ENCODE measurements at regions not wholly inside any gene's neighbourhood (a gene's known extent, or its start where the extent isn't known, plus 50 kb on each side); places are given as distances from the start of the nearest gene placed in this dataset.

- no peak overlapping the region for H3K4me3 ChIP-seq
- H4K20me1 ChIP-seq = no peaks in the 10 kb centered on the region
- no peaks in the 10 kb centered on the region for H3K36me3 ChIP-seq
- H3K9ac ChIP-seq = no peak overlapping the region
- H3K27ac ChIP-seq = no peak overlapping the region
- H3K4me1 ChIP-seq = no peaks in the 10 kb centered on the region
- H3K4me2 ChIP-seq = no peak overlapping the region
- peaks cover 29% of the 10 kb centered on the region for H3K9me3 ChIP-seq
- TF ChIP-seq Cebpa-rat (IDR thresholded peaks at IDR 0.05) = no peak
- no peaks in the 10 kb centered on the region for H3K27me3 ChIP-seq
Measured at GRCh38 chr9:78918976-78919375, 622.1 kb downstream of the PSAT1 start.

GRCh38 chr9:78919701-78920100 is 622.8 kb downstream of the PSAT1 start:
- Histone ChIP-seq H3K9ac (no peak overlapping the region), H3K4me2 (no peak overlapping the region), H3K4me1 (no peaks in the 10 kb centered on the region), H4K20me1 (no peaks in the 10 kb centered on the region), H3K9me3 (peaks cover 29% of the 10 kb centered on the region), H3K27me3 (no peaks in the 10 kb centered on the region), H3K4me3 (no peak overlapping the region), H3K36me3 (no peaks in the 10 kb centered on the region), H3K27ac (no peak overlapping the region)
- no peak for TF ChIP-seq Cebpa-rat (IDR thresholded peaks at IDR 0.05)

GRCh38 chr9:78921341-78921740 is 624.4 kb downstream of the PSAT1 start:
- Histone ChIP-seq H3K4me1 (no peaks in the 10 kb centered on the region), H3K27me3 (no peaks in the 10 kb centered on the region), H3K9ac (no peak overlapping the region), H3K27ac (no peak overlapping the region), H3K4me3 (no peak overlapping the region), H3K4me2 (no peak overlapping the region), H3K9me3 (peaks cover 22% of the 10 kb centered on the region), H3K36me3 (no peaks in the 10 kb centered on the region), H4K20me1 (no peaks in the 10 kb centered on the region)
- no peak for TF ChIP-seq Cebpa-rat (IDR thresholded peaks at IDR 0.05)

DNA sequence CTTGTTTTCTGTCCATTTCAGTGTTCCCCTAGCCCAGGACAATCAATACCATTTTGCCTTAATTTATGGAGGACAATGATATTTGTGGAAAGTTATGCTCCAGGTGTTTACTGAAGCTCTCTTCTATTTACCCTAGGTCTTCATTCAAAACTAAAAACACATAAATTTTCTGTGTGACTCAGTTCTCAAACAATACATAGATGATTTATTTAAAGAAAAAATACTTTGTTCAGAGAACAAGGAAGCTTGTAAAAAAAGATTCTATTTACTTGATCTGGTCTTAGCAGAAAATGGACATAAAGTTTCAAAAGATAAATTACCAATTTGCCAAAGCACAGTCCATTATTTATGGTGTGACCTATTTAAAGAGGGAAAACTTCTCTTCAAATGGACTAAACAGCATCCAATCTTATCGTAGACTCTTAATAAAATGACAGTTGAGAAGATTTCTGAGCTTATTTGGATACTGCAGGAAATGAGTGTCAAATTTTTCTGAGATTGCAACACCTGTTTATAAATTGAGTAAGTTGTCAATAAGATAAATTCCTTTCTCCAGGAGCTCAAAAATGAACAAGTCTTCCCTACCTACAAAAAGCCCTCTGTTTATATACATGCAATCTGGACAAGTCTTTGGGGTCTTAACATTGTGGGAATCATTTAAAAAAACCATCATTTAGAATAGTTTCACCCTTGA is 627.2 kb downstream of the PSAT1 start:
- no peaks in the 10 kb centered on the region for H3K4me1 ChIP-seq
- no peak overlapping the region for H3K27ac ChIP-seq
- no peak overlapping the region for H3K9ac ChIP-seq
- TF ChIP-seq Cebpa-rat (IDR thresholded peaks at IDR 0.05) = no peak
- H3K9me3 ChIP-seq = no peaks in the 10 kb centered on the region
- no peaks in the 10 kb centered on the region for H3K36me3 ChIP-seq
- H3K4me3 ChIP-seq = no peak overlapping the region
- no peaks in the 10 kb centered on the region for H4K20me1 ChIP-seq
- no peaks in the 10 kb centered on the region for H3K27me3 ChIP-seq
- H3K4me2 ChIP-seq = no peak overlapping the region

GRCh38 chr9:78927099-78927940 is 630.4 kb downstream of the PSAT1 start:
- H3K4me1 ChIP-seq = no peaks in the 10 kb centered on the region
- no peak overlapping the region for H3K4me3 ChIP-seq
- TF ChIP-seq Cebpa-rat (IDR thresholded peaks at IDR 0.05) = no peak
- no peak overlapping the region for H3K27ac ChIP-seq
- H3K4me2 ChIP-seq = no peak overlapping the region
- no peaks in the 10 kb centered on the region for H3K9me3 ChIP-seq
- H3K27me3 ChIP-seq = no peaks in the 10 kb centered on the region
- no peaks in the 10 kb centered on the region for H3K36me3 ChIP-seq
- H4K20me1 ChIP-seq = no peaks in the 10 kb centered on the region
- H3K9ac ChIP-seq = no peak overlapping the region

DNA sequence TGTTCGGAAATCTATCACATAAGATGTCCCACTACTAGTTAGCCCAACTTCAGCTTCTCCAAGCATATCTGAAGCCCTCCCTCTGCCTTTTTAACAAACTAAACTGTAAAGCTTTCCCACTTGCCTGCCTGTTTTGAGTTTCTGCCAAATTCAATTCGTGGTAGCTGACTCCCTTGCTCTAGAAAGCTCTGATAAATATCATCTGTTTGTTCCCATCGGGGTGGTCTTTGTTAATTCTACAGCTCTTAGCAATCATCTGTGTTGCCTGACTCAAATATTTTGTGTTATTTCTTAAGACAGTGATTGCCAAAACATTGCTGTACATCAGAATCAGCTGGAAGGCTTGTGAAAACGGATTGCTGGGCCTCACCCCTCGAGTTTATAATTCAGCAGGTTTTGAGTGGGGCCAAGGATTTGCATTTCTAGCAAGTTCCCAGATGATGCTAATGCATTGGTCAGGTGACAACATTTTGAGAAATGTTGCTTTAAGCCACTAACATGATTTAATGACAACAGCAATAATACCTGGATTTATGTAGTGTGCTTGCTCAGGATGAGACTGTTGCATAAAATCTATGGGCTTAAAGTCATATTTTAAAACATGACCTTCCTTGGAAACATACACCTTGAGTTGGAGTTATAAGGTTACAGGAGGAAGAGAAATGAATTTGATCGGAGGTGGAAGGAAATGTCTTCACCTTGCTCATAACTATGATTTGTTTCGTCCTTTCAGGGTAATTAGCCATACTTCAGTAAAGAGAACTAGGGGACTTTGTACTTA is 631.9 kb downstream of the PSAT1 start:
- Histone ChIP-seq H3K9ac (no peak overlapping the region), H3K36me3 (no peaks in the 10 kb centered on the region), H3K4me1 (no peaks in the 10 kb centered on the region), H3K4me2 (no peak overlapping the region), H4K20me1 (no peaks in the 10 kb centered on the region), H3K27me3 (no peaks in the 10 kb centered on the region), H3K9me3 (no peaks in the 10 kb centered on the region), H3K4me3 (no peak overlapping the region), H3K27ac (no peak overlapping the region)
- TF ChIP-seq Cebpa-rat (IDR thresholded peaks at IDR 0.05) = no peak

DNA sequence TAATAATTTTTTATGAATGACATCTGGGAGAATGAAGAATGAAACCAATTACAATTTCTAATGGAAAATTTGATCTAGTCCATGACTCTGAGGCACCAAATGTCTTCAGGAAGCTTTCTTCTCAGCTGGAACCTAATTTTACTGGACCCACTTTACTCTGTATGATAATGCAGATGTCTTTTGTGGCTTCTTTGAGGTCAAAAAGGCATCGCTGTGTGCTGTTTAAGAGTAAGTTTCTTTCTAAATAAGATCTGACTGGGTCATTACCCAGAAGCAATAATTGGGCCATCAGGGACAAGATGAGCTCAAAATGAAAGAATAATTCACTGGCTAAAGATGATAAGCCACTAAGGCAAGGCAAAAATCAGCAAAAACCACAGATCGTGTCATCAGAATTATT is 633.4 kb downstream of the PSAT1 start:
- no peaks in the 10 kb centered on the region for H3K9me3 ChIP-seq
- no peaks in the 10 kb centered on the region for H3K27me3 ChIP-seq

DNA sequence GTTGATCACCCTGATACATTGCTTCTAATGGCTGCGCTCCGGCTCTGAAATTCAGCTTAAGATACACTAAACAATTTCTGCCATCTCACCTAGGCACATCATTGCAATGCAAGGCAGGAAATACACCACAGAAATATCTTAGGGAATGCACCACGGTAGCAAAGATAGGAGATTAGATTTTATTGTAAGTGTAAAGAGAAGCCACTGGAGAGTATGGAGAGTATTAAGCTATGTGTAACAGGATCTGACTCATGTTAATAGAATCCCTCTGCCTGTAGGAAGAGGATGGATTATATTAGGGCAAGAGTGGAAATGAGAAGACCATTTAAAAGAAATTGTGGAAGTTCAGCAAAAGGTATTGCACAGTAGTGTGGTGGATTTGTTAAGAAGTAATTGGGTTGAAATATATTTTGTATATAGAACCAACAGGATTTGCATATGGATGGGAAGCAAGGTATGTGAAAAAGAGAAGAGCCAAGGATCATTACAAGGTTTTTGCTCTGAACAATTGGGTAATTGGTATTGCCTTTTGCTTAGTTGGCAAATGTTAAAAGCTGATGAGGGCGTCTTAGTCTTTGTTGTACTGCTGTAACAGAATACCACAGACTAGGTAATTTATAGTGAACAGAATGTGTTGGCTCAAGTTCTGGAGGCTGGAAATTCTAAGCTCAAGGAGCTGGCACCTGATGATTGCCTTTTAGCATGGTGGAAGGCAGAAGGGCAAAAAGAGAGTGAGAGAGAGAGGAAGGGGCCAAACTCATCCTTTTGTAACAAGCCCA is 636.1 kb downstream of the PSAT1 start:
- no peaks in the 10 kb centered on the region for H3K27me3 ChIP-seq
- no peaks in the 10 kb centered on the region for H4K20me1 ChIP-seq
- no peaks in the 10 kb centered on the region for H3K4me1 ChIP-seq
- H3K9ac ChIP-seq = no peak overlapping the region
- no peaks in the 10 kb centered on the region for H3K9me3 ChIP-seq
- H3K27ac ChIP-seq = no peak overlapping the region
- no peak for TF ChIP-seq Cebpa-rat (IDR thresholded peaks at IDR 0.05)
- no peaks in the 10 kb centered on the region for H3K36me3 ChIP-seq
- H3K4me3 ChIP-seq = no peak overlapping the region
- H3K4me2 ChIP-seq = no peak overlapping the region

More for the DNA sequence above, 633.4 kb downstream of the PSAT1 start:
- Histone ChIP-seq H3K27ac (no peak overlapping the region), H4K20me1 (no peaks in the 10 kb centered on the region), H3K36me3 (no peaks in the 10 kb centered on the region), H3K4me3 (no peak overlapping the region), H3K4me2 (no peak overlapping the region), H3K4me1 (no peaks in the 10 kb centered on the region), H3K9ac (no peak overlapping the region)
- no peak for TF ChIP-seq Cebpa-rat (IDR thresholded peaks at IDR 0.05)

GRCh38 chr9:78934880-78935279 is 636.9 kb upstream of the TLE4 start:
- no peak for TF ChIP-seq Cebpa-rat (IDR thresholded peaks at IDR 0.05)

More at GRCh38 chr9:78934880-78935279, 636.9 kb upstream of the TLE4 start:
- no peak overlapping the region for H3K27ac ChIP-seq
- H3K4me3 ChIP-seq = no peak overlapping the region
- H3K27me3 ChIP-seq = no peaks in the 10 kb centered on the region
- H4K20me1 ChIP-seq = no peaks in the 10 kb centered on the region
- no peaks in the 10 kb centered on the region for H3K36me3 ChIP-seq
- H3K4me2 ChIP-seq = no peak overlapping the region
- no peaks in the 10 kb centered on the region for H3K4me1 ChIP-seq
- no peak overlapping the region for H3K9ac ChIP-seq
- H3K9me3 ChIP-seq = no peaks in the 10 kb centered on the region

All from BLaER1 (cell line).